ENCODE measurements at regions not wholly inside any gene's neighbourhood (a gene's known extent, or its start where the extent isn't known, plus 50 kb on each side); places are given as distances from the start of the nearest gene placed in this dataset.
A peak's percentile ranks its signal among the peaks of the same experiment; 100 is the strongest.

- H3K4me3 ChIP-seq (ENCODE audit: low read length): no peak overlapping the region
- DNase-seq (ENCODE audit: low read depth): no peak
- TF ChIP-seq CTCF (conservative IDR thresholded peaks at IDR 0.05; ENCODE audit: low read depth, low read length): no peak
Measured at GRCh38 chr5:155529362-155529761, 515.8 kb downstream of the KIF4B start.

GRCh38 chr5:155530046-155530445 lies 516.5 kb downstream of the KIF4B start:
- no peak for TF ChIP-seq CTCF (conservative IDR thresholded peaks at IDR 0.05; ENCODE audit: low read depth, low read length)
- H3K4me3 ChIP-seq (ENCODE audit: low read length): no peak overlapping the region
- DNase-seq (ENCODE audit: low read depth): peak; percentile 62

GRCh38 chr5:155532621-155533311 lies 519.2 kb downstream of the KIF4B start:
- H3K4me3 ChIP-seq (ENCODE audit: low read length): no peak overlapping the region
- DNase-seq (ENCODE audit: low read depth): no peak
- no peak for TF ChIP-seq CTCF (conservative IDR thresholded peaks at IDR 0.05; ENCODE audit: low read depth, low read length)

- no peak for DNase-seq (ENCODE audit: low read depth)
- H3K4me3 ChIP-seq (ENCODE audit: low read length): no peak overlapping the region
- no peak for TF ChIP-seq CTCF (conservative IDR thresholded peaks at IDR 0.05; ENCODE audit: low read depth, low read length)
Measured at GRCh38 chr5:155540000-155540595, 526.5 kb downstream of the KIF4B start.

GRCh38 chr5:155546075-155546474 lies 532.5 kb downstream of the KIF4B start:
- no peak overlapping the region for H3K4me3 ChIP-seq (ENCODE audit: low read length)
- DNase-seq (ENCODE audit: low read depth): no peak
- TF ChIP-seq CTCF (conservative IDR thresholded peaks at IDR 0.05; ENCODE audit: low read depth, low read length): no peak

- peak; percentile 38 for DNase-seq (ENCODE audit: low read depth)
- no peak overlapping the region for H3K4me3 ChIP-seq (ENCODE audit: low read length)
- no peak for TF ChIP-seq CTCF (conservative IDR thresholded peaks at IDR 0.05; ENCODE audit: low read depth, low read length)
Measured at GRCh38 chr5:155554500-155554899, 540.9 kb downstream of the KIF4B start.

- H3K4me3 ChIP-seq (ENCODE audit: low read length): no peak overlapping the region
Measured at GRCh38 chr5:155556222-155556621, 542.7 kb downstream of the KIF4B start.

More at GRCh38 chr5:155556222-155556621, 542.7 kb downstream of the KIF4B start:
- no peak for TF ChIP-seq CTCF (conservative IDR thresholded peaks at IDR 0.05; ENCODE audit: low read depth, low read length)
- DNase-seq (ENCODE audit: low read depth): no peak

All from retinal pigment epithelial cell (primary cell).